ENCODE measurements at regions not wholly inside any gene's neighbourhood (a gene's known extent, or its start where the extent isn't known, plus 50 kb on each side); places are given as distances from the start of the nearest gene placed in this dataset.

DNA sequence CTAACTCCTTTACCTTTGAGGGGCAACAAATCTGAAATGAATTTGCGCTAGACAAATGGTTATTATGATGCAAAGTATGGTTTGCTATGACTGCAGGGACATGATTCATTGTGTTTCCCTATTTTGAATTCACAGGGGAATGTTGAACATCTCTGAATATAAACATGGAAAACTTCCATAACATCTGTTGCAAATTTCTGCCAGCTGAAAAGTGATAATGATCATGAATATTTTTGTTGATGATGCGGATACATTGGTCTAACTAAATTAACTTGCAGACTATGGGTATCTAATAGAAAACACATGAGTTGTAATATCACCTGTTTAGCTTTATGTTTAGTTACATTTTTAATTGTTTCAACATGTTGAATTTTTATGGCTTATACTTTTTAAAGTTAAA lies 1325.5 kb downstream of the REEP3 start:
- TF ChIP-seq, protein P1, sequence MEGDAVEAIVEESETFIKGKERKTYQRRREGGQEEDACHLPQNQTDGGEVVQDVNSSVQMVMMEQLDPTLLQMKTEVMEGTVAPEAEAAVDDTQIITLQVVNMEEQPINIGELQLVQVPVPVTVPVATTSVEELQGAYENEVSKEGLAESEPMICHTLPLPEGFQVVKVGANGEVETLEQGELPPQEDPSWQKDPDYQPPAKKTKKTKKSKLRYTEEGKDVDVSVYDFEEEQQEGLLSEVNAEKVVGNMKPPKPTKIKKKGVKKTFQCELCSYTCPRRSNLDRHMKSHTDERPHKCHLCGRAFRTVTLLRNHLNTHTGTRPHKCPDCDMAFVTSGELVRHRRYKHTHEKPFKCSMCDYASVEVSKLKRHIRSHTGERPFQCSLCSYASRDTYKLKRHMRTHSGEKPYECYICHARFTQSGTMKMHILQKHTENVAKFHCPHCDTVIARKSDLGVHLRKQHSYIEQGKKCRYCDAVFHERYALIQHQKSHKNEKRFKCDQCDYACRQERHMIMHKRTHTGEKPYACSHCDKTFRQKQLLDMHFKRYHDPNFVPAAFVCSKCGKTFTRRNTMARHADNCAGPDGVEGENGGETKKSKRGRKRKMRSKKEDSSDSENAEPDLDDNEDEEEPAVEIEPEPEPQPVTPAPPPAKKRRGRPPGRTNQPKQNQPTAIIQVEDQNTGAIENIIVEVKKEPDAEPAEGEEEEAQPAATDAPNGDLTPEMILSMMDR (IDR thresholded peaks at IDR 0.05) = no peak
- TF ChIP-seq EZH2 (IDR thresholded peaks at IDR 0.05) = no peak
- no peak for TF ChIP-seq EZH2phosphoT487 (IDR thresholded peaks at IDR 0.05)

Data from neural progenitor cell (in vitro differentiated cells).